ENCODE measurements at regions not wholly inside any gene's neighbourhood (a gene's known extent, or its start where the extent isn't known, plus 50 kb on each side); places are given as distances from the start of the nearest gene placed in this dataset.

DNA sequence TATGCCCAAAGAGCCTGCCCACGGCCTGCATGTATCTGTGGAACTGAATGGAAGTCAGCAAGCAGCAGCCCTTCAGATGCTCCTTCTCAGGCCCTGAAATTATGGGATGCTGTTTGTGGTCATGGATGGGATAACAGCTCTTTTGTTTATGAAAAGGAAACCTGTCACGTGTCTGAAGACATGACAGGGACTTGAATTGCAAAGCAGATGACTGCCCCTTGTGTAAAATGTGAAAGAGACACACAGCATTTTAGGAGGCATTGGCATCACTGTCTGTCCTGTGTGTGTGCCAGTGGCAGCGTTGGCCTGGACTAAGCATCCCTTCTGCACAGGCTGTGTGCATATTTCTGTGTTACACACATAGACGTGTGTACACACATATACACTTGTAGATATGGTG, 192.1 kb downstream of the VRK1 start (continued):
- TF ChIP-seq, protein P1, sequence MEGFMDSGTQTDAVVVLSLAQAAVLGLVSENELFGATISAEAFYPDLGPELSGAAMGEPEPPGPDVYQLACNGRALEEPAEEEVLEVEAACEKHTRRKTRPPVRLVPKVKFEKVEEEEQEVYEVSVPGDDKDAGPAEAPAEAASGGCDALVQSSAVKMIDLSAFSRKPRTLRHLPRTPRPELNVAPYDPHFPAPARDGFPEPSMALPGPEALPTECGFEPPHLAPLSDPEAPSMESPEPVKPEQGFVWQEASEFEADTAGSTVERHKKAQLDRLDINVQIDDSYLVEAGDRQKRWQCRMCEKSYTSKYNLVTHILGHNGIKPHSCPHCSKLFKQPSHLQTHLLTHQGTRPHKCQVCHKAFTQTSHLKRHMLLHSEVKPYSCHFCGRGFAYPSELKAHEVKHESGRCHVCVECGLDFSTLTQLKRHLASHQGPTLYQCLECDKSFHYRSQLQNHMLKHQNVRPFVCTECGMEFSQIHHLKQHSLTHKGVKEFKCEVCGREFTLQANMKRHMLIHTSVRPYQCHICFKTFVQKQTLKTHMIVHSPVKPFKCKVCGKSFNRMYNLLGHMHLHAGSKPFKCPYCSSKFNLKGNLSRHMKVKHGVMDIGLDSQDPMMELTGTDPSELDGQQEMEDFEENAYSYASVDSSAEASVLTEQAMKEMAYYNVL (CRISPR knock-in tag; IDR thresholded peaks at IDR 0.05; ENCODE audit: borderline replicate concordance): no peak
- TF ChIP-seq ZNF136 (CRISPR knock-in tag; IDR thresholded peaks at IDR 0.05; ENCODE audit: low read depth): no peak
- no peak for TF ChIP-seq ZNF780A (CRISPR knock-in tag; IDR thresholded peaks at IDR 0.05)
- no peak for TF ChIP-seq ZFP37 (CRISPR knock-in tag; IDR thresholded peaks at IDR 0.05; ENCODE audit: borderline replicate concordance)
- TF ChIP-seq MYC (CRISPR knock-in tag; IDR thresholded peaks at IDR 0.05; ENCODE audit: borderline replicate concordance): no peak
- TF ChIP-seq DPF2 (CRISPR knock-in tag; IDR thresholded peaks at IDR 0.05; ENCODE audit: borderline replicate concordance, low read depth): no peak

DNA sequence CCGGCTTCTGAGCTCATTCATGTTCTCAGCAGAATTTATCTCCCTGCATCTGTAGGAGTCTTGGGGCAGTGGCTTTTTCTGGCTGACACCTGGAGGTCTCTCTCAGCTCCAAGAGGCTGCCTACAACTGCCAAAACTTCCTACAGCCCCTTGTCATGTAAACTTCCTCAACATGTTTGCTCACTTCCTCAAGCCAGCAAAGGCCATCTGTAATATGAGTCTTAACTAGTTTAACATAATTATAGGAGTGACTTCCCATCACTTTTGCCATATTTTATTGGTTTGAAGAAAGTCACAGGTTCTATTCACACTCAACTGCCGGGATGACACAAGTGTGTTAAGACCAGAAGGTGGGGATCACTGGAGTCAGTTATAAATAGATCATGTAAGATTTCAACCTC, 194.0 kb downstream of the VRK1 start:
- no peak for DNase-seq (ENCODE audit: low spot score)
- no peak for TF ChIP-seq IRF2 (CRISPR knock-in tag; IDR thresholded peaks at IDR 0.05)
- no peak for TF ChIP-seq ZNF501 (CRISPR knock-in tag; IDR thresholded peaks at IDR 0.05)
- no peak for TF ChIP-seq KDM3A (CRISPR knock-in tag; IDR thresholded peaks at IDR 0.05; ENCODE audit: low read depth)
- TF ChIP-seq ASH2L (IDR thresholded peaks at IDR 0.05; ENCODE audit: insufficient read length, low read depth, low read length): no peak
- no peak for TF ChIP-seq ZBTB8A (CRISPR knock-in tag; IDR thresholded peaks at IDR 0.05; ENCODE audit: borderline replicate concordance, low read depth)
- no peak for TF ChIP-seq RCOR2 (CRISPR knock-in tag; IDR thresholded peaks at IDR 0.05)
- TF ChIP-seq ZFP62 (CRISPR knock-in tag; IDR thresholded peaks at IDR 0.05): no peak
- no peak for TF ChIP-seq DR1 (CRISPR knock-in tag; IDR thresholded peaks at IDR 0.05)
- TF ChIP-seq MAF1 (CRISPR knock-in tag; IDR thresholded peaks at IDR 0.05; ENCODE audit: borderline replicate concordance): no peak
- TF ChIP-seq ATM (IDR thresholded peaks at IDR 0.05; ENCODE audit: borderline replicate concordance): no peak
- no peak for TF ChIP-seq ZFP37 (CRISPR knock-in tag; IDR thresholded peaks at IDR 0.05; ENCODE audit: borderline replicate concordance)
- TF ChIP-seq HNF4A (CRISPR knock-in tag; IDR thresholded peaks at IDR 0.05): no peak
- TF ChIP-seq, protein P2, sequence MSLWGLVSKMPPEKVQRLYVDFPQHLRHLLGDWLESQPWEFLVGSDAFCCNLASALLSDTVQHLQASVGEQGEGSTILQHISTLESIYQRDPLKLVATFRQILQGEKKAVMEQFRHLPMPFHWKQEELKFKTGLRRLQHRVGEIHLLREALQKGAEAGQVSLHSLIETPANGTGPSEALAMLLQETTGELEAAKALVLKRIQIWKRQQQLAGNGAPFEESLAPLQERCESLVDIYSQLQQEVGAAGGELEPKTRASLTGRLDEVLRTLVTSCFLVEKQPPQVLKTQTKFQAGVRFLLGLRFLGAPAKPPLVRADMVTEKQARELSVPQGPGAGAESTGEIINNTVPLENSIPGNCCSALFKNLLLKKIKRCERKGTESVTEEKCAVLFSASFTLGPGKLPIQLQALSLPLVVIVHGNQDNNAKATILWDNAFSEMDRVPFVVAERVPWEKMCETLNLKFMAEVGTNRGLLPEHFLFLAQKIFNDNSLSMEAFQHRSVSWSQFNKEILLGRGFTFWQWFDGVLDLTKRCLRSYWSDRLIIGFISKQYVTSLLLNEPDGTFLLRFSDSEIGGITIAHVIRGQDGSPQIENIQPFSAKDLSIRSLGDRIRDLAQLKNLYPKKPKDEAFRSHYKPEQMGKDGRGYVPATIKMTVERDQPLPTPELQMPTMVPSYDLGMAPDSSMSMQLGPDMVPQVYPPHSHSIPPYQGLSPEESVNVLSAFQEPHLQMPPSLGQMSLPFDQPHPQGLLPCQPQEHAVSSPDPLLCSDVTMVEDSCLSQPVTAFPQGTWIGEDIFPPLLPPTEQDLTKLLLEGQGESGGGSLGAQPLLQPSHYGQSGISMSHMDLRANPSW (CRISPR knock-in tag; IDR thresholded peaks at IDR 0.05; ENCODE audit: borderline replicate concordance): no peak
- no peak for TF ChIP-seq SP5 (CRISPR knock-in tag; IDR thresholded peaks at IDR 0.05; ENCODE audit: borderline replicate concordance, low read depth)
- TF ChIP-seq NONO (IDR thresholded peaks at IDR 0.05): no peak
- no peak for TF ChIP-seq NONO (CRISPR knock-in tag; conservative IDR thresholded peaks at IDR 0.05)
- TF ChIP-seq ZNF556 (CRISPR knock-in tag; IDR thresholded peaks at IDR 0.05; ENCODE audit: borderline replicate concordance): no peak
- 0% methylated on average over 2 of the region's 2 CpGs for WGBS (ENCODE audit: low lambda C conversion rate)
- no peak overlapping the region for H3K27ac ChIP-seq (ENCODE audit: extremely low read length, insufficient read depth, low read length)
- ChIA-PET CTCF (ENCODE audit: low intra/inter-chr PET ratio, low total read pairs) (no interaction called here), POLR2A (no interaction called here)
- ATAC-seq: no peak
- H3K4me3 ChIP-seq (replicated peaks in 1 of 3; ENCODE audit: insufficient read depth in 1 of 3, low read depth in 2 of 3, low read length in 3 of 3): no peak overlapping the region
- in situ Hi-C loops (cut with HindIII; ENCODE audit: extremely low pct_ligation_motif_present, low pct_unique_long_range_greater_than_20kb): no loop called here
- H3K9me3 ChIP-seq (ENCODE audit: low read length): no peaks in the 10 kb centered on the region
- H3K36me3 ChIP-seq (replicated peaks in 1 of 2; ENCODE audit: control insufficient read depth in 1 of 2, insufficient read depth in 2 of 2, low read length in 2 of 2): no peaks in the 10 kb centered on the region
- intact Hi-C loops (cut with micrococcal nuclease; ENCODE audit: unreplicated experiment): no loop called here
- H3K4me1 ChIP-seq (ENCODE audit: insufficient read depth, low read length): no peaks in the 10 kb centered on the region
- peaks cover 0 to 9% of the 10 kb centered on the region in 2 experiments; a peak in 2 of 5 replicates for H3K27me3 ChIP-seq (ENCODE audit: control insufficient read depth in 1 of 2, insufficient read depth in 2 of 2, low read length in 2 of 2)
- H4K20me1 ChIP-seq (ENCODE audit: insufficient read depth, low read length): no peaks in the 10 kb centered on the region
- H3K9ac ChIP-seq (ENCODE audit: insufficient read depth, low read depth, low read length): no peak overlapping the region
- H3K79me2 ChIP-seq (ENCODE audit: insufficient read depth, low read length): no peaks in the 10 kb centered on the region
- no peak overlapping the region for H3K4me2 ChIP-seq (ENCODE audit: low read depth, low read length)
- no peak overlapping the region for H2AFZ ChIP-seq (ENCODE audit: low read length)
- no TSS peak for BruUV-seq (replicated peaks)
- no peak for FAIRE-seq

Data from HepG2 (cell line).